ENCODE measurements at regions not wholly inside any gene's neighbourhood (a gene's known extent, or its start where the extent isn't known, plus 50 kb on each side); places are given as distances from the start of the nearest gene placed in this dataset.

DNA sequence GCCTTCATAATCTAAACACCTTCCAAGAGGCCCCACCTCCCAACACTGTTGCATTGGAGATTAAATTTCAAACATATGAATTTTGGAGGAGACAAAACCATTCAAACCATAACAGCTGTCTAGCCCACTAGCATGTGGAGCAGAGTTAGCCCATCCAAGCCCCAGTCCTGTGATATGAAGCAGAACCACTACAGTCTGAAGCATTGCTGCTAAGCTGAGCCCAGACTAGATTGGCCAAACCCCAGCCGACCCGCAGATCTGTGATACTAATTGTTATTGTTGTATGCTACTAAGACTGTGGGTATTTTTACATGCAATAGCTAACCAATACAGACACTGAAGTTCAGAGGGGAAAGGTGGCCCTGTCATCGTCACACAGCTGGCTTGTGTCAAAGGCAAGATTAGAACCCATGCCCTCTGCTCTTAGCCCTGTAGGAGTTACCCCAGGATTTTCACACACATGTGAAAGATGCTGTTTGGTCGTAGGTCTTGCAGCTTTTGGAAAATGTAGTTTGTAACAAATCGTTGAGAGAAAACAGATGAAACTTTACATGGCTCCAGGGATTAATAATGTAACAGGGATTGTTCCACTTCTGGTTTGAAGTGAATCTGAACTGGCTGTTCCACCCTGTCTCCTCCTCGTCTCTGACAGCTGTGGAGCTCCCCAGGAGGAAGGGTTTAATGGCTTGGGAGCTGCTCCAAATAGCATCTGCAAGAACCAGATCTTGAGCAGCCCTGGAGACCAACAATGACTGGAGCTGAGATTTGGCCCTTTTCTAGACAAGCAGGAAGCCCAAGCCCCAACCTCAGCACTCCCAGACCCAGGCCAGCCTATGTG, 517.5 kb downstream of the MID1IP1 start:
- H3K4me3 ChIP-seq (ENCODE audit: low read length) = no peak overlapping the region
- TF ChIP-seq, protein P1, sequence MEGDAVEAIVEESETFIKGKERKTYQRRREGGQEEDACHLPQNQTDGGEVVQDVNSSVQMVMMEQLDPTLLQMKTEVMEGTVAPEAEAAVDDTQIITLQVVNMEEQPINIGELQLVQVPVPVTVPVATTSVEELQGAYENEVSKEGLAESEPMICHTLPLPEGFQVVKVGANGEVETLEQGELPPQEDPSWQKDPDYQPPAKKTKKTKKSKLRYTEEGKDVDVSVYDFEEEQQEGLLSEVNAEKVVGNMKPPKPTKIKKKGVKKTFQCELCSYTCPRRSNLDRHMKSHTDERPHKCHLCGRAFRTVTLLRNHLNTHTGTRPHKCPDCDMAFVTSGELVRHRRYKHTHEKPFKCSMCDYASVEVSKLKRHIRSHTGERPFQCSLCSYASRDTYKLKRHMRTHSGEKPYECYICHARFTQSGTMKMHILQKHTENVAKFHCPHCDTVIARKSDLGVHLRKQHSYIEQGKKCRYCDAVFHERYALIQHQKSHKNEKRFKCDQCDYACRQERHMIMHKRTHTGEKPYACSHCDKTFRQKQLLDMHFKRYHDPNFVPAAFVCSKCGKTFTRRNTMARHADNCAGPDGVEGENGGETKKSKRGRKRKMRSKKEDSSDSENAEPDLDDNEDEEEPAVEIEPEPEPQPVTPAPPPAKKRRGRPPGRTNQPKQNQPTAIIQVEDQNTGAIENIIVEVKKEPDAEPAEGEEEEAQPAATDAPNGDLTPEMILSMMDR (conservative IDR thresholded peaks at IDR 0.05; ENCODE audit: low read depth, low read length) = no peak
- DNase-seq (ENCODE audit: low read depth) = no peak

DNA sequence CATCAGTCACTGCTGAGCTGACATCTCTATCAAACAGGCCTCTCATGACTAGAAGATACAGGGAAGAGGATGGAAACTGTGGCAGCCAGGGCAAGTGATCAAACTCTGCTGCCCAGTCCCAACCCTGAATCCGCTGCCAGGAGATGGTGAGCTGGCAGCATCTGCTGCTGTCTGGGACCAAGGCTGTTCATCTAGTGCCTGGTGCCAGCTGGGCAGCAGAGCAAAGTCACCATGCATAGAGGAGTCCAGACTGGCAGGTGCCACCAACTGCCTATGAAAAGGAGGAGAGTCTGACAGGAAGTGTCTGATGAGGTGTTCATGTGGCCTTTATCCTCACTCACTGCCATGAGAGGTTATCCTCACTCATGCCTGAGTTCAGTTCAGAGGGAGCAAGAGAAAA, 518.9 kb downstream of the MID1IP1 start:
- TF ChIP-seq, protein P1 (conservative IDR thresholded peaks at IDR 0.05; ENCODE audit: low read depth, low read length) = no peak
- DNase-seq (ENCODE audit: low read depth) = no peak
- H3K4me3 ChIP-seq (ENCODE audit: low read length) = no peak overlapping the region

DNA sequence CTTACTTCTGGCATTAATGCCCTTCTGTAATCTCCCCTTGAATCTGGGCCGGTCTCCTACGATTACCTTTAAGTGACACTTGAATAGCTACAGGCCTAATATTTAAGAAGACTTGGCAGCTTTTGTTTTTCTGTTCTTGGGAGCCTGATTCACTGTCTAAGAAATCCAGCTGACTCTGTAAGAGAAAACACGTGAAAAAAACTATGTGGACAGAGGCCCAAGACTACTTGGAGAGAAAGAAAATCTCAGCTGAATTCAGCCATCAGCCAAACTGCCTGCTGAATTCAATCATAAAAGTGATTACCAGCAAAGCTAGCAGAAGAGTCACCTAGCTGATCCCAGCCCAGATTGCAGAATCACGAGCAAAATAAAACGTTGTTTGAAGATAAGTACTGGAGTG, 521.2 kb downstream of the MID1IP1 start:
- no peak overlapping the region for H3K4me3 ChIP-seq (ENCODE audit: low read length)
- TF ChIP-seq, protein P1 (conservative IDR thresholded peaks at IDR 0.05; ENCODE audit: low read depth, low read length) = no peak
- no peak for DNase-seq (ENCODE audit: low read depth)

DNA sequence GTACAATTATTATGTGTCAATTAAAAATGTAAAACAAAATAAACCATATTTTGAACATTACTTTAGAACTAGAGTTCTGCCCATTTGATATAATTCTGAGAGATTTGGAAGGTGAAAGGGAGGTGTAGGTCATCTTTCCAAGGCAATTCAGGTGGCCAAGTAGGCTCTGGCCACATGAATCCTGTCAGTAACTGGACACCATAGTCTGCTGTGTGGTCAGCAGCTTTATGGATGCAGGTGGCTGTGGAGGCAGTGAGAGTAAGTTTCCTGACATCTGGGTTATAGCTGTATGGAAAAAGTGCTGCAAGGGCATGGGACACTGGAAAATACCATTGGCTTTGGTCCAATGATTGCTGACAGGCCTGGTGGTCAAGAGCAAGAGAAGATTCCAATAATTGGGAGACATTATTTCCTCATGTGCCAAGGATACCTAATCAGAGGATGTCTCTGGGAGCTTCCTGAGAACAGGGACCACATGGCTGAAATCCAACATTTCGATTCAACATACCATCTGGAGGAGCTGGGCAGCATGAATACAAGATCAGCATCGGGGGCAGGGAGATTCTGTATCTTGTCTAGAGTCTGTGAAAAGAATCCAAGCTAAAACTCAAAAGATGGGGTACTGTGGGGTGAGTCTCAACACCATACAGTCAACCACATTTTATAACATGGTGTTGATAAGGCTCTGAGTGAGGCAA, 523.1 kb downstream of the MID1IP1 start:
- TF ChIP-seq, protein P1 (conservative IDR thresholded peaks at IDR 0.05; ENCODE audit: low read depth, low read length) = no peak
- no peak for DNase-seq (ENCODE audit: low read depth)
- no peak overlapping the region for H3K4me3 ChIP-seq (ENCODE audit: low read length)

DNA sequence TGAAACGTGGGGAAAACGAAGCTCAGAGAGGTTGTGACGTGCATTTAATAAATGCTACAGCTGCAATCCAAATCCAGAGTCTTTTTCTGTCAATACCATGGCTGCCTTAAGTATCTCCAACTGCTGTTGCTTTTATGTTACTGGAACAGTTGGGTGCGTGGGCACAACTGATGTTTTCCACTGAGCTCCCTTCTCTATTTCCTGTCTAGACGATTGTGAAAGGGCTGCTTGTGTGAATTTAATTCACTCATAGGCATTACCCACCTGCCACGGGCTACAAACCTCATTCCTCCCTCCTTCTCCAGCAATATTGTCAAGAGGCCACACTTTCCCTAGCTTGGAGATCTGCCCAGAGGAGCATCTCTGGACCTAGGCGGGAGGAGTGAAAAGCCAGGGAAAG, 526.0 kb downstream of the MID1IP1 start:
- DNase-seq (ENCODE audit: low read depth) = no peak
- TF ChIP-seq, protein P1 (conservative IDR thresholded peaks at IDR 0.05; ENCODE audit: low read depth, low read length) = no peak
- H3K4me3 ChIP-seq (ENCODE audit: low read length) = no peak overlapping the region

DNA sequence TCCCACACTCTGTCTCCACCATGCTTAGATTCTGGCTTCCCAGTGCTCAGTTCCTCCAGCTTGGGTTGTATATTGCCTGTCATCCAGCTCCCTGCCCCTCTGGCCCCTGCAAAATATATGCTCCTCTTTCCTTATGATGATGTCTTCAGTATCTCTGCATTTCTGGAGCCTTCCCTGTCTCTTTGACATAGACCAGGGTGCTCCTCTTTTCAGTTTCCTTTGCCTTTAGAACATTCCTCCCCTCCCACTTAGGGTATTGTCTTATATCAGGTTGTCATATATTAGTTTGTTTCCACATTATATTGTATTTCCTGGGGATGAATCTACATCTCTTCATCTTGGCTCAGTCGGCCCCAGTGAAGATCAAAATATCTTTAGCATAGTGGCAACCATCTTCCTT, 526.4 kb downstream of the MID1IP1 start:
- DNase-seq (ENCODE audit: low read depth) = no peak
- TF ChIP-seq, protein P1 (conservative IDR thresholded peaks at IDR 0.05; ENCODE audit: low read depth, low read length) = no peak
- H3K4me3 ChIP-seq (ENCODE audit: low read length) = no peak overlapping the region

DNA sequence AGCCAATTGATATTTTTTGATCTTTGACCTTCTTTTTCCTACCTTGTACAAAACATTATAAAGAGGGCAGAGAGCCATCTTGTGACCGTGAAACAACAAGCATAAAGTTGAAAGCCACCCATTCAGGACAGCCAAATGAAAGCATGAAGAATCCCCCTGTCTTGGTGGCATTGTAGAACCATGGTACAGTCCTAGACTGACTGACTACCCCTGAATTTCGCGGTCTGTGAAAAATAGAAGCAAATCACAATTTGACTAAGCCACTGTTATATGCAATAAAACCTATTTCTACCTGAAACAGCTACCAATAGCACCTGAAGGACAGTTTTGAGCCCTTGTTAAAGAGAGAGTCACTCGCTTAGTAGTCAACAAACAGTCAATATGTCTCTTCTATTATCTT, 527.4 kb downstream of the MID1IP1 start:
- no peak for DNase-seq (ENCODE audit: low read depth)
- no peak overlapping the region for H3K4me3 ChIP-seq (ENCODE audit: low read length)
- TF ChIP-seq, protein P1 (conservative IDR thresholded peaks at IDR 0.05; ENCODE audit: low read depth, low read length) = no peak
